ENCODE measurements at regions not wholly inside any gene's neighbourhood (a gene's known extent, or its start where the extent isn't known, plus 50 kb on each side); places are given as distances from the start of the nearest gene placed in this dataset.

DNA sequence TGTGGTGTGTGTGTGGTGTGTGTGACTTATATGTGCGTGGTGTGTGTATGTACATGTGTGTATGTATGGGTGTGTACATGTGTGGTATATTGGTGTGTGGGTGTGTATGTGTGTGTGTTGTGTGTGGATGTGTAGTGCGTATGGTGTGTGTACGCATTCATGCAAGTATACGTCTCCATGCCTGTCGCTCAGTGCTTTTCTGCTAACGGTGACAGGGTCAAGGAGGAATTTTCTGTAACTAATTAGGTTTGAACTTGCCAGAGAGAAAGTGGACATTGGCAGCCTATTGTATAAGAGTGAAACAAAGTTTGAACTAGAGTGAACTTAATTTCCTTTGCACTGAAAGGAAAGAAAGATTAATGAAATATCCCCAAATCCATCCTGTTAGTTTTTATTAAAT is 120.9 kb upstream of the GSC start:
- Histone ChIP-seq H3K9ac (ENCODE audit: low read depth, low read length) (no peak overlapping the region), H3K9me3 (ENCODE audit: insufficient read depth, low read depth, low read length) (peaks cover 7% of the 10 kb centered on the region), H3K4me3 (ENCODE audit: low read length) (no peak overlapping the region), H3K4me1 (ENCODE audit: insufficient read depth, low read length) (no peaks in the 10 kb centered on the region), H3K36me3 (ENCODE audit: insufficient read depth, low read depth, low read length) (no peaks in the 10 kb centered on the region), H3K27ac (ENCODE audit: low read length) (no peak overlapping the region), H3K27me3 (ENCODE audit: insufficient read depth, low read length) (no peaks in the 10 kb centered on the region)

GRCh38 chr14:94889520-94890312 is 119.8 kb upstream of the GSC start:
- Histone ChIP-seq H3K27ac (ENCODE audit: low read length) (no peak overlapping the region), H3K36me3 (ENCODE audit: insufficient read depth, low read depth, low read length) (no peaks in the 10 kb centered on the region), H3K4me3 (ENCODE audit: low read length) (no peak overlapping the region), H3K4me1 (ENCODE audit: insufficient read depth, low read length) (no peaks in the 10 kb centered on the region), H3K9ac (ENCODE audit: low read depth, low read length) (no peak overlapping the region), H3K9me3 (ENCODE audit: insufficient read depth, low read depth, low read length) (peaks cover 1% of the 10 kb centered on the region; the same call in 1 of the 2 replicates), H3K27me3 (ENCODE audit: insufficient read depth, low read length) (no peaks in the 10 kb centered on the region)

DNA sequence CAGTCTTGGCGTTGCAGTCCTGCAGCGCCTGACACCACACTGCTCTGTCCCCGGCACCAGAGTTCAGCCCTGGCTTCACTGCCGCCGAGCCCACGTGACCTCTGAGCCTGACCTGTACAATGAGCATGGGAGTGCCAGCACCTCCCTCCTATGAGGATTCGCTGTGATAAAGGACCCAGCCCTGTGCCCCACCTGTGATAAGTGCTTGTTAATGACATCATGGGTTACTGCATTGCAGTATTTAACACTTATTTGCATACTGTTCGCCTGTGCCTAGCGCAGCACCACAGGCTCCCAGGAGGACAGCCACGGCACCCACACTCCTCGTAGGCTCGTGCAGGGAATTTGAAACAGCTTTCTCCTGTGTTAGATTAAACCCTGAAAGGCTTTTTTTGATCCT is 118.2 kb upstream of the GSC start:
- Histone ChIP-seq H3K9ac (ENCODE audit: low read depth, low read length) (no peak overlapping the region), H3K9me3 (ENCODE audit: insufficient read depth, low read depth, low read length) (no peaks in the 10 kb centered on the region; the same call in 1 of the 2 replicates), H3K36me3 (ENCODE audit: insufficient read depth, low read depth, low read length) (no peaks in the 10 kb centered on the region), H3K27ac (ENCODE audit: low read length) (no peak overlapping the region), H3K4me3 (ENCODE audit: low read length) (no peak overlapping the region), H3K4me1 (ENCODE audit: insufficient read depth, low read length) (no peaks in the 10 kb centered on the region), H3K27me3 (ENCODE audit: insufficient read depth, low read length) (no peaks in the 10 kb centered on the region)

DNA sequence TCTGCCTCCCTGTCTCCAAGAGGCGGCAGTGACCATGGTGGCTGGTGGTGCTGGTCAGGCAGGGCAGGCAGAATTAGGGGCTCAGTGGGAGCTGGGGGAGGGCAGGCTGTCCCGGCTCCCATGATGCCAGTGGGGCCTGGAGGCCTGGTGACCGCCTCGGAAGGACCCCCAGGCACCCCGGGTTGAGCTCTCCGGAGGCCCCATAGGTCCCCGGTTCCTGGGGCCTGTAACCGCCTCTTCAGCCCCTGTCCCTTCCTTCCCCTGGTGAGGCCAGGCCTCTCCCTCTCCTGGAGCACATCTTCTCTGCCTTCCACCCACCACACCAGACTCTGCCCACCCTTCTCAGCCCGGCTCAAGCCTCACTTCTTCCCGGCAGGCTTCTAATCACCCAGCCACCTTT is 117.7 kb upstream of the GSC start:
- Histone ChIP-seq H3K27me3 (ENCODE audit: insufficient read depth, low read length) (no peaks in the 10 kb centered on the region), H3K36me3 (ENCODE audit: insufficient read depth, low read depth, low read length) (no peaks in the 10 kb centered on the region), H3K4me1 (ENCODE audit: insufficient read depth, low read length) (no peaks in the 10 kb centered on the region), H3K27ac (ENCODE audit: low read length) (no peak overlapping the region), H3K9ac (ENCODE audit: low read depth, low read length) (no peak overlapping the region), H3K9me3 (ENCODE audit: insufficient read depth, low read depth, low read length) (no peaks in the 10 kb centered on the region; the same call in 1 of the 2 replicates), H3K4me3 (ENCODE audit: low read length) (no peak overlapping the region)

DNA sequence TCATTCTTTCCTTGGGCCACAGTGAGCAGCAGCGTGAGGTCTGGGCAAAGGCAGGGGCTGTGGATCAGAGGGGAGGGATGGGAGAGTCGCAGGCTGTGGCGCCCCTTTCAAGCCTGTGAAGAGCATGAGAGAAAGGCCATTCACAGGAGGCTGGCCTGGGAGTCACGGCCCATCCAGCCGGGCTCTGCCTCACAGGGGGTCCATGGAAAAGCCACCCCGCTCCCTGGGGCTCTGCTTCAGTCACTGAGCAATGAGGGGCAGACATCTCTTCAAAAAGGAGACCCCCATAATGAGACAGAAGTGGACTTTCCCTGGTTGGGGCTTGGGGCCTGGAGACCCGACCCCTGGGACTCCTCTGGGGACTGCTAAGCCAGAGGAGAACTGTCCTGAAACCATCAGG is 117.0 kb upstream of the GSC start:
- no peaks in the 10 kb centered on the region for H3K36me3 ChIP-seq (ENCODE audit: insufficient read depth, low read depth, low read length)
- H3K27me3 ChIP-seq (ENCODE audit: insufficient read depth, low read length), result no peaks in the 10 kb centered on the region
- H3K27ac ChIP-seq (ENCODE audit: low read length), result no peak overlapping the region
- H3K9me3 ChIP-seq (ENCODE audit: insufficient read depth, low read depth, low read length), result no peaks in the 10 kb centered on the region; the same call in 1 of the 2 replicates
- H3K9ac ChIP-seq (ENCODE audit: low read depth, low read length), result no peak overlapping the region
- no peaks in the 10 kb centered on the region for H3K4me1 ChIP-seq (ENCODE audit: insufficient read depth, low read length)
- H3K4me3 ChIP-seq (ENCODE audit: low read length), result no peak overlapping the region

DNA sequence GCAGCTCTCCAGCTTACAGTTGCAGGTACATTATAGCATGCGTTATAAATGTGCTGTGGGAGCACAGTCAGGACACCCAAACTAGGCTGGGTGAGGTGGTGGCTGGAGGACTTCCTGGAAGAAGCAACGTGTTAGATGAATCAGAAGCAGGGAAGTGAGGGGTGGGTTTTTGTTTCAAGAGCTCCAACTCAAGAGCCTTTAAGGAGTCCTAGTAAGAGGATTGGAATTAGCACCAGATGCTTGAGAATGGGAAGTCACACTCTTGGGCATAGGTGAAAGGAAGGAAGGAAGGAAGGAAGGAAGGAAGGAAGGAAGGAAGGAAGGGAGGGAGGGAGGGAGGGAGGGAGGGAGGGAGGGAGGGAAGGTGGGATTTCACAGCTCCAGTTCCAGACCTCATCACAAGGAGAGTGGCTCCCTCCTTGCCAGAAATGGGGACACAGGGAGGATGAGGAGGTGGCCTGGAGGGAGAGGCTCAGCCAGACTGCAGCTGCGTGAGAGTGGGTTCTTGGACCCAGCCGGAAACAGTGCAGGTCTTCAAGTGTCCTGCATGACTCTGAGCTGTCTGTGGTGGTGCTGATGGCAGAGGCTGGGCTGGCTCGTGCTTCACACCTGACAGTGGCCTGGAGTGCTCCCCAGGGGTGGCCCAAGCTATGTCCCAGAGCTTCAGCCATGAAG is 115.7 kb upstream of the GSC start:
- Histone ChIP-seq H3K4me1 (ENCODE audit: insufficient read depth, low read length) (no peaks in the 10 kb centered on the region), H3K4me3 (ENCODE audit: low read length) (no peak overlapping the region), H3K9ac (ENCODE audit: low read depth, low read length) (no peak overlapping the region), H3K27ac (ENCODE audit: low read length) (no peak overlapping the region), H3K9me3 (ENCODE audit: insufficient read depth, low read depth, low read length) (no peaks in the 10 kb centered on the region; the same call in 1 of the 2 replicates), H3K36me3 (ENCODE audit: insufficient read depth, low read depth, low read length) (no peaks in the 10 kb centered on the region), H3K27me3 (ENCODE audit: insufficient read depth, low read length) (no peaks in the 10 kb centered on the region)

GRCh38 chr14:94884616-94885230 is 114.8 kb upstream of the GSC start:
- Histone ChIP-seq H3K27ac (ENCODE audit: low read length) (no peak overlapping the region), H3K36me3 (ENCODE audit: insufficient read depth, low read depth, low read length) (no peaks in the 10 kb centered on the region), H3K9ac (ENCODE audit: low read depth, low read length) (no peak overlapping the region), H3K27me3 (ENCODE audit: insufficient read depth, low read length) (no peaks in the 10 kb centered on the region), H3K4me1 (ENCODE audit: insufficient read depth, low read length) (no peaks in the 10 kb centered on the region), H3K9me3 (ENCODE audit: insufficient read depth, low read depth, low read length) (no peaks in the 10 kb centered on the region; the same call in 1 of the 2 replicates), H3K4me3 (ENCODE audit: low read length) (no peak overlapping the region)

DNA sequence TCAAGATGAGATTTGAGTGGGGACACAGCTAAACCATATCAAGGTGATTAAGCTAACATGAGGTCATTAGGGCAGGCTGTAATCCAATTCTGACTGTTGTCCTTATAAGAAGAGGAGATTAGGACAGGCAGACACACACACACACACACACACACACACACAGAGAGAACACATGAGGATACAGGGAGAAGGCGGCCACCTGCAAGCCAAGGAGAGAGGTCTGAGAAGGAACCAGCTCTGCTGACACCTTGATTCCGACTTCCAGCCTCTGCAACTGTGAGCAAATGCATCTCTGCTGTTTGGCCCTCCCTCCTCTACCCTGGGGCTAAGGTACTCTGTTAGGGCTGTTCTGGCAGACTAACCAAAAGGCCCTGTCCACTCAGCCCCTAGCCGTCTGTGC is 112.5 kb upstream of the GSC start:
- Histone ChIP-seq H3K27me3 (ENCODE audit: insufficient read depth, low read length) (no peaks in the 10 kb centered on the region), H3K36me3 (ENCODE audit: insufficient read depth, low read depth, low read length) (no peaks in the 10 kb centered on the region), H3K9me3 (ENCODE audit: insufficient read depth, low read depth, low read length) (no peaks in the 10 kb centered on the region), H3K4me1 (ENCODE audit: insufficient read depth, low read length) (no peaks in the 10 kb centered on the region), H3K27ac (ENCODE audit: low read length) (no peak overlapping the region), H3K4me3 (ENCODE audit: low read length) (no peak overlapping the region), H3K9ac (ENCODE audit: low read depth, low read length) (no peak overlapping the region)

DNA sequence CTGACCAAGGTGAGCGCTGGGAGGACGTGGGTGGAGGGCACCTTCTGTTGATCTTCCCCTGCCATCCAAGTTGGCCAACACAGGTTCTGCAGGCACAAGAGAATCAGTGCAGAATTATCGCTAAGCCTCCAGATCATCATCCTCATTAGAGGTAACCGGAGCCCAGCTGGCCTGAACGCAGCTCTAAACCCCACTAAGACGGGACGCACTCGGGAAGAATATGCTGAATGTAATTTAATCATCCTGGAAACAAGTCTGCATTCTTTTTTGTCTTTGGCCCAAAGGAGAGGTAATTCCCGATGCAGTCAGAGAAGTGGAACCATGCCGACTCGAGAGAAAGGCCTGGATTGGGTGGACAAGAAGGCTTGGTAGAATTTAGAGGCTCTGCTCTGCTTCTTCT is 111.0 kb upstream of the GSC start:
- no peak overlapping the region for H3K27ac ChIP-seq (ENCODE audit: low read length)
- H3K4me3 ChIP-seq (ENCODE audit: low read length), result no peak overlapping the region
- H3K9me3 ChIP-seq (ENCODE audit: insufficient read depth, low read depth, low read length), result no peaks in the 10 kb centered on the region
- no peaks in the 10 kb centered on the region for H3K36me3 ChIP-seq (ENCODE audit: insufficient read depth, low read depth, low read length)
- no peaks in the 10 kb centered on the region for H3K4me1 ChIP-seq (ENCODE audit: insufficient read depth, low read length)
- H3K9ac ChIP-seq (ENCODE audit: low read depth, low read length), result no peak overlapping the region
- no peaks in the 10 kb centered on the region for H3K27me3 ChIP-seq (ENCODE audit: insufficient read depth, low read length)

- Histone ChIP-seq H3K36me3 (ENCODE audit: insufficient read depth, low read depth, low read length) (no peaks in the 10 kb centered on the region), H3K4me1 (ENCODE audit: insufficient read depth, low read length) (no peaks in the 10 kb centered on the region), H3K27me3 (ENCODE audit: insufficient read depth, low read length) (no peaks in the 10 kb centered on the region), H3K9me3 (ENCODE audit: insufficient read depth, low read depth, low read length) (no peaks in the 10 kb centered on the region), H3K4me3 (ENCODE audit: low read length) (no peak overlapping the region), H3K9ac (ENCODE audit: low read depth, low read length) (no peak overlapping the region), H3K27ac (ENCODE audit: low read length) (no peak overlapping the region)
Observed at GRCh38 chr14:94880106-94880505, 110.2 kb upstream of the GSC start.

GRCh38 chr14:94879537-94879936 is 109.6 kb upstream of the GSC start:
- Histone ChIP-seq H3K36me3 (ENCODE audit: insufficient read depth, low read depth, low read length) (no peaks in the 10 kb centered on the region), H3K9me3 (ENCODE audit: insufficient read depth, low read depth, low read length) (no peaks in the 10 kb centered on the region), H3K4me1 (ENCODE audit: insufficient read depth, low read length) (no peaks in the 10 kb centered on the region), H3K9ac (ENCODE audit: low read depth, low read length) (no peak overlapping the region), H3K27ac (ENCODE audit: low read length) (no peak overlapping the region), H3K27me3 (ENCODE audit: insufficient read depth, low read length) (no peaks in the 10 kb centered on the region), H3K4me3 (ENCODE audit: low read length) (no peak overlapping the region)

- no peak overlapping the region for H3K4me3 ChIP-seq (ENCODE audit: low read length)
- H3K9ac ChIP-seq (ENCODE audit: low read depth, low read length), result no peak overlapping the region
- no peaks in the 10 kb centered on the region for H3K4me1 ChIP-seq (ENCODE audit: insufficient read depth, low read length)
- H3K27ac ChIP-seq (ENCODE audit: low read length), result no peak overlapping the region
- H3K27me3 ChIP-seq (ENCODE audit: insufficient read depth, low read length), result no peaks in the 10 kb centered on the region
- H3K36me3 ChIP-seq (ENCODE audit: insufficient read depth, low read depth, low read length), result no peaks in the 10 kb centered on the region
- H3K9me3 ChIP-seq (ENCODE audit: insufficient read depth, low read depth, low read length), result no peaks in the 10 kb centered on the region
Observed at GRCh38 chr14:94876306-94876705, 106.4 kb upstream of the GSC start.

Data from iPS-20b (cell line).